Sigmoid colon (tissue), 6 donors: ENCODE measurements at regions not wholly inside any gene's neighbourhood (a gene's known extent, or its start where the extent isn't known, plus 50 kb on each side); places are given as distances from the start of the nearest gene placed in this dataset.

Experiments used
- DNase-seq: peaks from one replicate; pipeline ENCODE4 v3.0.0-alpha.2; 2019
- H3K27ac ChIP-seq, 4 donors: fragments of 200-600 bp; sonication (generic); one replicate each; pipeline ENCODE4 v1.5.1; 2016 to 2019; ENCODE audit warnings: mild to moderate bottlenecking in 1 of 4
- H3K27me3 ChIP-seq, 3 donors: fragments of 200-600 bp; sonication (generic); one replicate each; pipeline ENCODE4 v1.5.1; 2019; ENCODE audit warnings: mild to moderate bottlenecking in 1 of 3
- H3K36me3 ChIP-seq, 4 donors: fragments of 200-600 bp; sonication (generic); one replicate each; pipeline ENCODE4 v1.5.1; 2016 to 2019
- H3K4me1 ChIP-seq, 4 donors: fragments of 200-600 bp; sonication (generic); one replicate each; pipeline ENCODE4 v1.5.1; 2017 to 2019
- H3K4me3 ChIP-seq, 4 donors: fragments of 200-600 bp; sonication (generic); one replicate each; pipeline ENCODE4 v1.5.1; 2017 to 2019; ENCODE audit warnings: mild to moderate bottlenecking in 2 of 4, moderate library complexity in 1 of 4
- H3K9me3 ChIP-seq, 4 donors: fragments of 200-600 bp in 3 of 4; sonication (generic) in 3 of 4; one replicate each; pipeline versions ENCODE4 v1.5.1 to v1.6.1; 2013 to 2019
- CTCF ChIP-seq, 4 experiments: fragments of 450-650 bp in 3 of 4; fragments of 200-600 bp in 1 of 4; IDR thresholded peaks; one replicate each; pipeline ENCODE4 v1.5.1; 2016 to 2019; ENCODE audit warnings: antibody characterized with exemption in 4 of 4, mild to moderate bottlenecking in 3 of 4, moderate library complexity in 2 of 4
- EP300 ChIP-seq, 4 donors: sonication (generic); formaldehyde crosslinking; IDR thresholded peaks; one replicate each; pipeline ENCODE4 v1.6.1; 2017; ENCODE audit warnings: antibody characterized with exemption in 4 of 4
- POLR2A ChIP-seq, 2 donors: fragments of 450-650 bp; IDR thresholded peaks; one replicate each; pipeline ENCODE4 v1.6.1; 2016; ENCODE audit warnings: antibody characterized with exemption in 2 of 2, mild to moderate bottlenecking in 2 of 2, moderate library complexity in 2 of 2
- POLR2AphosphoS5 ChIP-seq, 4 donors: sonication (generic); formaldehyde crosslinking; IDR thresholded peaks; one replicate each; pipeline ENCODE4 v1.6.1; 2017; ENCODE audit warnings: antibody characterized with exemption in 4 of 4
- WGBS, 2 donors: extraction: QIAGEN DNeasy Blood & Tissue Kit; methylation state at CpG; one replicate each; pipeline ENCODE4 v1.1.7; 2013; 5-methylcytosine and 5-hydroxymethylcytosine counted together
- intact Hi-C: fragments of 100-400 bp; cut with DNase I; formaldehyde crosslinking; loops from one replicate; pipeline ENCODE4 v1.15.1; 2023
- donor health status: healthy with polysubstance abuse.
- donor health status: healthy.

DNA sequence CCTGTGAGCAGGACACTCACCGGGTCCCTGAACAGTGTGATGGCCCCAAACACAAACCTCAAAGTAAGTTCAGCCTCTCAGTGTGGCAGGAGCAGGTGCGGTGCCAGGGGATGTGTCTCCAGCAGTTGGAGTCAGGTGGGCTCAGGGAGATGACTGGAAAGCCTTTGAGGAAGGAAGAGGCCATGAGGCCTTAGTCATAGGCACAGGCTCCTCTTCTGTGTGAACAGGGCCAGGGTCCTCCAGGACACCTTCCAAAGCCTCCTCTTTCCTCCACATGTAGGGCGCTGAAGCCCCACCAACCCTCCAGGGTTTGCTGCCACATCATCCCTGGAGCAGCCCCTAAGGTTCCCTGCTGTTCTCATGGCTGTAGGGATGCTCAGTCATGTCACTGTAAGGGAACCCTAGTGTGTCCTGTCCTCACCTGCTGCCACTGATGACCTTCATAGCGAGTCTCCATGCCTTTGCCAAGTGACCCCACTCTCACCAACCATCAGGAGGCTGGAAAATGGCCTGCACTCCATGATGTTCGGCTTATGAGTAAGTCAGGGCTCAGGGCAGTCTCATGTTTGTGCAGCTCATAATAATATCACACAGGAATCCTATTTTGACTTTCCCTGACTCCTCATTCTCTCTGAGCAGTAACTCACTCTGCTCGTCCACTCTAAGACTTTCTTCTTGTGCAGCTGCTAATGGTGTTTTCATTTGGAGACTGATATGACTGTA is 1152.9 kb downstream of the RPIA start:
- H3K27me3 ChIP-seq: peaks cover 0 to 7% (median 0%) of the 10 kb centered on the region in 3 donors
- no peaks in the 10 kb centered on the region for H3K9me3 ChIP-seq
- no peaks in the 10 kb centered on the region for H3K4me1 ChIP-seq
- WGBS, 2 donors: 52 to 56% methylated on average over 6 of the region's 6 CpGs
- no peaks in the 10 kb centered on the region for H3K36me3 ChIP-seq
- TF ChIP-seq EP300 (IDR thresholded peaks at IDR 0.05) (no peak), POLR2AphosphoS5 (IDR thresholded peaks at IDR 0.05) (no peak), POLR2A (IDR thresholded peaks at IDR 0.05) (no peak), CTCF (IDR thresholded peaks at IDR 0.05) (no peak)
- no peak for DNase-seq
- no peak overlapping the region for H3K4me3 ChIP-seq
- intact Hi-C loops: no loop called here
- H3K27ac ChIP-seq: no peak overlapping the region

GRCh38 chr2:89845532-89845931 is 1154.1 kb downstream of the RPIA start:
- intact Hi-C loops: no loop called here
- Histone ChIP-seq H3K36me3 (no peaks in the 10 kb centered on the region), H3K27ac (no peak overlapping the region), H3K9me3 (no peaks in the 10 kb centered on the region), H3K4me3 (no peak overlapping the region), H3K4me1 (no peaks in the 10 kb centered on the region), H3K27me3 (peaks cover 0 to 8% (median 0%) of the 10 kb centered on the region in 3 donors)
- WGBS, 2 donors: 55 to 61% methylated on average over 6 of the region's 6 CpGs
- no peak for TF ChIP-seq CTCF (IDR thresholded peaks at IDR 0.05)
- no peak for TF ChIP-seq POLR2A (IDR thresholded peaks at IDR 0.05)
- TF ChIP-seq POLR2AphosphoS5 (IDR thresholded peaks at IDR 0.05): no peak
- TF ChIP-seq EP300 (IDR thresholded peaks at IDR 0.05): no peak
- no peak for DNase-seq

GRCh38 chr2:89848114-89848513 is 1156.6 kb downstream of the RPIA start:
- WGBS, 2 donors: 84 to 85% methylated on average over 3 of the region's 3 CpGs
- H3K4me3 ChIP-seq: no peak overlapping the region
- intact Hi-C loops: no loop called here
- H3K9me3 ChIP-seq: no peaks in the 10 kb centered on the region
- H3K27me3 ChIP-seq: peaks cover 0 to 19% (median 0%) of the 10 kb centered on the region in 3 donors
- TF ChIP-seq POLR2AphosphoS5 (IDR thresholded peaks at IDR 0.05): no peak
- TF ChIP-seq EP300 (IDR thresholded peaks at IDR 0.05): no peak
- no peak for TF ChIP-seq CTCF (IDR thresholded peaks at IDR 0.05)
- TF ChIP-seq POLR2A (IDR thresholded peaks at IDR 0.05): no peak
- DNase-seq: no peak
- no peaks in the 10 kb centered on the region for H3K36me3 ChIP-seq
- no peaks in the 10 kb centered on the region for H3K4me1 ChIP-seq
- no peak overlapping the region for H3K27ac ChIP-seq

DNA sequence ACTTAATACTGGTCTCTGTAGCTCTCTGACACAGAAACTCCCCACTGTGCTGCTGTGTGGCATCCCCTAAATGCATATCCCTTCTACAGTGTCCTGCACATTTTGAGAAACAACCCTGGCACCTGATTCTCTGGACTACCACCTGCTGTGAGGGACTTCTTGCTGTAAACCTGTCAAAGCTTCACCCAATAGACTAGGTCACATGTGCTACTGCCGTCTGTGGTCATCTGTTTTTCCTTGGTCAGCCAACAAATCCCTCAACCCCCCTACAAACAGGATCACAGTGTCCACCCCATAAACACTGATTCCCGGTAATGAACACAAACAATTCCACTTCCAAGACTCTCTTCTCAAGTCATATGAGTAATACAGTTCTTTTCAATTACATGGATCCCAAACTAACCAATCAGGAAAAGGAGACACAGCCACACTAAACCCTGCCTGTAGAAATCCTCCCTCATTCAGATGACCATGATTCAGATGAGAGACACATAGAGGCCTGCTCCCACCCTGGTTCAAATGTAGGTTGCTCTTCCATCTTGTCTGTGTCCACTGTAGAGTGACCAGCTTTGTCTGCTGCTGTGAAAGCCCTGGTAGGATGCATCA is 1157.4 kb downstream of the RPIA start:
- intact Hi-C loops: no loop called here
- Histone ChIP-seq H3K27me3 (peaks cover 0 to 19% (median 0%) of the 10 kb centered on the region in 3 donors), H3K9me3 (no peaks in the 10 kb centered on the region), H3K36me3 (no peaks in the 10 kb centered on the region), H3K4me1 (no peaks in the 10 kb centered on the region), H3K27ac (no peak overlapping the region), H3K4me3 (no peak overlapping the region)
- no peak for DNase-seq
- no peak for TF ChIP-seq POLR2AphosphoS5 (IDR thresholded peaks at IDR 0.05)
- no peak for TF ChIP-seq POLR2A (IDR thresholded peaks at IDR 0.05)
- TF ChIP-seq EP300 (IDR thresholded peaks at IDR 0.05): no peak
- no peak for TF ChIP-seq CTCF (IDR thresholded peaks at IDR 0.05)
- WGBS, 2 donors: 28 to 39% methylated on average over 2 of the region's 2 CpGs
